ENCODE measurements at regions not wholly inside any gene's neighbourhood (a gene's known extent, or its start where the extent isn't known, plus 50 kb on each side); places are given as distances from the start of the nearest gene placed in this dataset.

DNA sequence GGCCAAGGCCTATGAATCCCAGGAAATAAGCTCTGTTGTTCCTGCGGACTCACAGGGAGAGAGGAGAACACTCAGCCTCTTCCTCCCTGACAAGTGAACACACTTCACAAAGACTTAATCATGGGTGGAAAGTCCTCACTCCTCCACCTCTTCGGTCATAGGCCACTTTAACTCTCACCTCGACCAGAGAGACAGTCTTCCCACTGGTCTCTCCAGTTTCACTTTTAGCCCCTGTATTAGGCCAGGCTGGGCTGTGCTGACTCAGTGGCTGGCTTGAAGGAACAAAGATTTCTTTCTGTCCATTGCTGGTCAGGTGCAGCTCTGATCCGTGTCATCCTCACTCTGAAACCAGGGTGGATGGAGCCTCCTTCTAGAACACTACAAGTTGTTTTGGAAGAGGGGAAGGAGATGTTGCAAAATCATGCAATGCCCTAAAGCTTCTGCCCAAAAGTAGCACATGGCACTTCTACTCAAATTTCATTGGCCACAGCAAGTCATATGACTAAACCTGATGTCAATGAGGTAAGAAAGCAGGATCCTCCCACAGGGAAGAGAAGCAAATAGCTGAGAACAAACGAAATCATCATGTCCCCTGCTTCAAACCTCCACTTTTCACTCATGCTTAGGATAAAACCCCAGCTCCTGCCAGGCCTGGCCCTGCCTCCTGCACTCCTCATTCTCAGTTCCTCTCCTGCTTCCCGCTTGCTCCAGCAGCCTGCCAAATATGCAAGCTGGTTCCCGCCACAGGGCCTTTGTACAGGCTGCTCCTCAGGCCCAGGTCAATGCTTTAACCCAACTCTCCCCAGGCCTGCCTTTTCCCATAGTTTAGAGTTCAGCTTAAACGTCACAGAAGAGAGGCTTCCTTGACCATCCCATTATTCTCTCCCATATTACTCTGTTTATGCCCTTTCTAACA, 150.5 kb upstream of the RUNX3 start:
- H3K4me3 ChIP-seq = no peak overlapping the region
- H2AFZ ChIP-seq = no peak overlapping the region
- peaks cover 5% of the 10 kb centered on the region for H3K9me3 ChIP-seq (ENCODE audit: low read depth)
- no peak overlapping the region for H3K4me2 ChIP-seq
- 85% methylated on average over 8 of the region's 8 CpGs for WGBS (ENCODE audit: low lambda C conversion rate, missing lambda C conversion rate)
- no peak overlapping the region for H3K27ac ChIP-seq
- no peaks in the 10 kb centered on the region for H4K20me1 ChIP-seq (ENCODE audit: insufficient read depth, poor library complexity, severe bottlenecking)
- H3K36me3 ChIP-seq (replicated peaks; ENCODE audit: insufficient read depth, low read depth) = no peaks in the 10 kb centered on the region
- H3K79me2 ChIP-seq = no peaks in the 10 kb centered on the region
- no peaks in the 10 kb centered on the region for H3K9me2 ChIP-seq (replicated peaks; ENCODE audit: insufficient read depth)
- TF ChIP-seq, protein P1, sequence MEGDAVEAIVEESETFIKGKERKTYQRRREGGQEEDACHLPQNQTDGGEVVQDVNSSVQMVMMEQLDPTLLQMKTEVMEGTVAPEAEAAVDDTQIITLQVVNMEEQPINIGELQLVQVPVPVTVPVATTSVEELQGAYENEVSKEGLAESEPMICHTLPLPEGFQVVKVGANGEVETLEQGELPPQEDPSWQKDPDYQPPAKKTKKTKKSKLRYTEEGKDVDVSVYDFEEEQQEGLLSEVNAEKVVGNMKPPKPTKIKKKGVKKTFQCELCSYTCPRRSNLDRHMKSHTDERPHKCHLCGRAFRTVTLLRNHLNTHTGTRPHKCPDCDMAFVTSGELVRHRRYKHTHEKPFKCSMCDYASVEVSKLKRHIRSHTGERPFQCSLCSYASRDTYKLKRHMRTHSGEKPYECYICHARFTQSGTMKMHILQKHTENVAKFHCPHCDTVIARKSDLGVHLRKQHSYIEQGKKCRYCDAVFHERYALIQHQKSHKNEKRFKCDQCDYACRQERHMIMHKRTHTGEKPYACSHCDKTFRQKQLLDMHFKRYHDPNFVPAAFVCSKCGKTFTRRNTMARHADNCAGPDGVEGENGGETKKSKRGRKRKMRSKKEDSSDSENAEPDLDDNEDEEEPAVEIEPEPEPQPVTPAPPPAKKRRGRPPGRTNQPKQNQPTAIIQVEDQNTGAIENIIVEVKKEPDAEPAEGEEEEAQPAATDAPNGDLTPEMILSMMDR (IDR thresholded peaks at IDR 0.05; ENCODE audit: poor library complexity) = no peak
- no peak for TF ChIP-seq EZH2 (IDR thresholded peaks at IDR 0.05; ENCODE audit: borderline replicate concordance)
- TF ChIP-seq EZH2phosphoT487 (IDR thresholded peaks at IDR 0.05; ENCODE audit: low read depth, severe bottlenecking, unreplicated experiment) = no peak
- DNase-seq (ENCODE audit: low spot score) = no peak
- no peaks in the 10 kb centered on the region for H3K4me1 ChIP-seq (ENCODE audit: insufficient read depth)
- H3K27me3 ChIP-seq = peaks cover 6% of the 10 kb centered on the region

DNA sequence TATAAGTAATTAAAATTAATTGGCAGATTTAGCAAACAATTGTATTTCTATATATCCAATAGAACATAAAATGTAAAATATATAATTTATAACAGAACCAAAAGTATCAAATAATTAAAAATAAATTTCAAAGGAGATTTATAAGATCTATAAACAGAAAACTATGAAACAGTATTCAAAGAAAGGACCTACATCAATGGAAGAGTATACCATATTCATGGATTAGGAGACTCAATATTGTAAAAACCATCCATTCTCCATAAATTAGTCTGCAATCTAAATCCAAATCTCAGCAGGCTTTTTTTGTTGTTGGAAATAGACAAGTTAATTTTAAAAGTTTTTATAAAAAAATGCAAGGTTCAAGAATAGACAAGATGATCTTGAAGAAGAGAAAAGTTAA, 149.0 kb upstream of the RUNX3 start:
- no peaks in the 10 kb centered on the region for H3K36me3 ChIP-seq (replicated peaks; ENCODE audit: insufficient read depth, low read depth)
- no peak overlapping the region for H2AFZ ChIP-seq
- TF ChIP-seq, protein P1 (IDR thresholded peaks at IDR 0.05; ENCODE audit: poor library complexity) = no peak
- TF ChIP-seq EZH2 (IDR thresholded peaks at IDR 0.05; ENCODE audit: borderline replicate concordance) = no peak
- H3K9me2 ChIP-seq (replicated peaks; ENCODE audit: insufficient read depth) = no peaks in the 10 kb centered on the region
- no peak overlapping the region for H3K27ac ChIP-seq
- no peak overlapping the region for H3K4me2 ChIP-seq
- no peaks in the 10 kb centered on the region for H3K79me2 ChIP-seq
- peaks cover 5% of the 10 kb centered on the region for H3K9me3 ChIP-seq (ENCODE audit: low read depth)
- no peaks in the 10 kb centered on the region for H3K4me1 ChIP-seq (ENCODE audit: insufficient read depth)
- H4K20me1 ChIP-seq (ENCODE audit: insufficient read depth, poor library complexity, severe bottlenecking) = no peaks in the 10 kb centered on the region
- no peaks in the 10 kb centered on the region for H3K27me3 ChIP-seq
- no peak overlapping the region for H3K4me3 ChIP-seq
- DNase-seq (ENCODE audit: low spot score) = no peak

DNA sequence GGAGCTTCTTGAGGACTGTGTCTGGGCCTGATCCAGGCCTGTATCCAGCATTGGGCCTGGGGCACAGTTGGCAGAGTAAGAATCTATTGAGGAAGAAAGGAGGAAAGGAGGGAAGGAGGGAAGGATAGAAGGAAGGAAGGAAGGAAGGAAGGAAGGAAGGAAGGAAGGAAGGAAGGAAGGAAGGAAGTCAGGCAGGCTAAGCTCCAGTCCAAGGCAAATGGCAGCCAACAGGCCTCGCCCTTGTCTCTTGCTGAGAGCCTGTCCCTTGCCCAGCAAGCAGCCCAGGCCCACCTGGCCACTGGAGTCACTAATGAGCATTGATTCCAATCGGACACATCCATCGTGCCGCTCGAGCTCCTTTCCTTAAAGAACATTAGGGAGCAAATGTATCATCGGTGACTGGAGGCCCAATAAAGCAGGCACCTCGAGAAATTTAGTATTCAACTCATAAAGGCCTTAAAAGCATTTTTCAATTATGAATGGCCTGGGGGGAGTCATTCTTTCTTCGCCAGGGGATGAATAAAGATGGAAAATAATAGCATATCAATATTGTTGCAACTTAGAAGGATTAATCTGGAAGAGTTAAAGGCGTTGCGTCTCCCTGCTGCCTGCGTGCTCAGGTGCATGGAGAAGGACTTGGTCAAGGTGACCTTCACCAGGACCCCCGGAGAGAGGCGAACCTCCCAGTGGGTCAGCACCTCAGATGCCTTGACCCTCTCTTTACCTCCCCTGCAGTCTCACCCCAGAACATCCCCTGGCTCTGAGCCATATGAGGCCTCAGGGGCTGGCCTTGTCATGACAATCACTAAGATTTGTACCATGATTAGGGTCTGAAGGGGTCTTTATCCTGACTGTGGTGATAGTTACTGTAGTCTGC, 144.5 kb upstream of the RUNX3 start:
- no peak for DNase-seq (ENCODE audit: low spot score)
- Histone ChIP-seq H3K9me2 (replicated peaks; ENCODE audit: insufficient read depth) (no peaks in the 10 kb centered on the region), H3K4me3 (no peak overlapping the region), H2AFZ (no peak overlapping the region), H4K20me1 (ENCODE audit: insufficient read depth, poor library complexity, severe bottlenecking) (no peaks in the 10 kb centered on the region), H3K4me1 (ENCODE audit: insufficient read depth) (no peaks in the 10 kb centered on the region), H3K9me3 (ENCODE audit: low read depth) (peaks cover 5% of the 10 kb centered on the region), H3K4me2 (no peak overlapping the region), H3K36me3 (replicated peaks; ENCODE audit: insufficient read depth, low read depth) (no peaks in the 10 kb centered on the region), H3K27ac (no peak overlapping the region), H3K27me3 (no peaks in the 10 kb centered on the region), H3K79me2 (no peaks in the 10 kb centered on the region)
- 88% methylated on average over 13 of the region's 13 CpGs for whole genome bisulfite sequencing (ENCODE audit: low lambda C conversion rate, missing lambda C conversion rate)
- TF ChIP-seq EZH2 (IDR thresholded peaks at IDR 0.05; ENCODE audit: borderline replicate concordance) = no peak
- TF ChIP-seq, protein P1 (IDR thresholded peaks at IDR 0.05; ENCODE audit: poor library complexity) = no peak
- no peak for TF ChIP-seq EZH2phosphoT487 (IDR thresholded peaks at IDR 0.05; ENCODE audit: low read depth, severe bottlenecking, unreplicated experiment)
